Naive thymus-derived CD4-positive, alpha-beta T cell (primary cell): ENCODE measurements at regions not wholly inside any gene's neighbourhood (a gene's known extent, or its start where the extent isn't known, plus 50 kb on each side); places are given as distances from the start of the nearest gene placed in this dataset.

ENCODE experiments used
- ATAC-seq: fragments of 150-1000 bp; cut with Tn5 transposase; 2 replicates; pipeline ENCODE4 v1.10.0; 2021; ENCODE audit warnings: mild to moderate bottlenecking, moderate library complexity
- CTCF ChIA-PET: fragments of 350-600 bp; sonication (Branson Sonifier 250); formaldehyde crosslinking; loops from one replicate; lab custom pipeline; 2021; ENCODE audit warnings: antibody characterized with exemption; lab: Charles Lee
- POLR2A ChIA-PET: fragments of 350-600 bp; sonication (Branson Sonifier 250); formaldehyde crosslinking; loops from one replicate; lab custom pipeline; 2021; ENCODE audit warnings: antibody characterized with exemption, inconsistent platforms; lab: Charles Lee
- DNase-seq, 9 donors: peaks; one replicate each; pipeline versions ENCODE4 v3.0.0 to v3.0.0-alpha.2; 2020 to 2022; ENCODE audit warnings: mixed read lengths in 1 of 9
- H3K27ac ChIP-seq: one replicate; pipeline ENCODE4 v1.7.0; 2013; ENCODE audit warnings: mild to moderate bottlenecking, low read depth, low read length, moderate library complexity
- H3K27me3 ChIP-seq, 2 donors: one replicate each; pipeline ENCODE4 v1.7.0; 2013; ENCODE audit warnings: low read length in 2 of 2, mild to moderate bottlenecking in 2 of 2, moderate library complexity in 2 of 2; ENCODE audit not compliant: control insufficient read depth in 2 of 2, insufficient read depth in 2 of 2
- H3K36me3 ChIP-seq, 3 experiments: 1 replicate in 2 of 3; 2 replicates in 1 of 3; pipeline ENCODE4 v1.7.0; 2013; ENCODE audit warnings: low read length in 3 of 3, mild to moderate bottlenecking in 3 of 3, moderate library complexity in 1 of 3; ENCODE audit not compliant: insufficient read depth in 3 of 3, control insufficient read depth in 2 of 3
- H3K4me1 ChIP-seq, 2 donors: one replicate each; pipeline ENCODE4 v1.7.0; 2013; ENCODE audit warnings: low read length in 2 of 2, mild to moderate bottlenecking in 2 of 2, moderate library complexity in 1 of 2; ENCODE audit not compliant: control insufficient read depth in 2 of 2, insufficient read depth in 2 of 2
- H3K4me3 ChIP-seq: 2 replicates; pipeline ENCODE4 v1.7.0; 2013; ENCODE audit warnings: mild to moderate bottlenecking, low read length
- H3K9me3 ChIP-seq, 3 experiments: 1 replicate in 2 of 3; 2 replicates in 1 of 3; pipeline ENCODE4 v1.7.0; 2013; ENCODE audit warnings: low read length in 3 of 3; ENCODE audit not compliant: control insufficient read depth in 2 of 3
- H3K27ac Mint-ChIP-seq, 9 donors: one replicate each; pipeline ENCODE4 v1.8.0; 2020 to 2022; ENCODE audit warnings: mixed read lengths in 9 of 9, mild to moderate bottlenecking in 8 of 9, moderate library complexity in 5 of 9, inconsistent platforms in 2 of 9
- H3K27me3 Mint-ChIP-seq, 5 donors: one replicate each; pipeline ENCODE4 v1.8.0; 2021 to 2022; ENCODE audit warnings: mixed read lengths in 5 of 5, mild to moderate bottlenecking in 1 of 5
- H3K36me3 Mint-ChIP-seq, 5 donors: one replicate each; pipeline ENCODE4 v1.8.0; 2020 to 2022; ENCODE audit warnings: mixed read lengths in 5 of 5, mild to moderate bottlenecking in 3 of 5, inconsistent platforms in 1 of 5
- H3K4me1 Mint-ChIP-seq, 7 donors: one replicate each; pipeline ENCODE4 v1.8.0; 2020 to 2022; ENCODE audit warnings: mixed read lengths in 7 of 7, mild to moderate bottlenecking in 3 of 7, inconsistent platforms in 1 of 7
- H3K4me3 Mint-ChIP-seq, 10 donors: one replicate each; pipeline ENCODE4 v1.8.0; 2020 to 2022; ENCODE audit warnings: mild to moderate bottlenecking in 10 of 10, mixed read lengths in 10 of 10, moderate library complexity in 6 of 10, inconsistent platforms in 2 of 10
- H3K9me3 Mint-ChIP-seq, 11 donors: one replicate each; pipeline ENCODE4 v1.8.0; 2020 to 2022; ENCODE audit warnings: mixed read lengths in 11 of 11, mild to moderate bottlenecking in 4 of 11, inconsistent platforms in 1 of 11, moderate library complexity in 1 of 11
- intact Hi-C, 2 donors: fragments of 100-400 bp; cut with micrococcal nuclease; formaldehyde crosslinking; loops; one replicate each; pipeline ENCODE4 v1.15.1; 2023

DNA sequence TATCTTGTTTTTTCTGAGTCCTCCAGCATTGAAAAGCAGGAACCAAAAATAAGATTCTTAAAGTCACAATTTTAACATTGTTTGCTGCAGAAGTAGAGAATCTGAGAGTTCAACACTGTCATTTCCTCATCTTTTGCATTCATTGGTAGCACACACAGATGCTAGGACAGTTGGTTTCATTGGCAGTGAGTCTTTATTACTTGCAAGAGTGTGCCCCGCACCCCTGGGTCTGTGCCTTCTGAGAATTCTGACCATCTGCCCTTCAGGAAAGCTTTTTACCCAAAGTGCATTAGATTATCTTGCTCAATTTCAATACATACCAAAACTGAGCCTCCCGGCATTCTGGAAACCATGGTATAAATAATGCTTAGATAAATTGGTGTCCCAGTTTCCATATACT, 247.7 kb upstream of the SLITRK1 start:
- DNase-seq, result no peak
- no peaks in the 10 kb centered on the region for H3K9me3 ChIP-seq
- ATAC-seq, result no peak
- intact Hi-C loops, result loop anchor here in 1 of 2 donors (10.0 kb wide), 1 partner anchor 585 kb away; no protein-coding TSS in a partner anchor
- CTCF ChIA-PET, result no interaction called here
- H3K27me3 Mint-ChIP-seq, result no peaks in the 10 kb centered on the region
- H3K27ac Mint-ChIP-seq, result no peak overlapping the region
- POLR2A ChIA-PET, result no interaction called here
- no peaks in the 10 kb centered on the region for H3K27me3 ChIP-seq
- H3K36me3 Mint-ChIP-seq, result no peaks in the 10 kb centered on the region
- H3K27ac ChIP-seq, result no peak overlapping the region
- peaks cover 0 to 5% (median 0%) of the 10 kb centered on the region in 7 donors for H3K4me1 Mint-ChIP-seq
- no peaks in the 10 kb centered on the region for H3K36me3 ChIP-seq
- H3K4me3 Mint-ChIP-seq, result no peak overlapping the region
- peaks cover 0 to 4% (median 0%) of the 10 kb centered on the region in 11 donors for H3K9me3 Mint-ChIP-seq
- no peak overlapping the region for H3K4me3 ChIP-seq
- no peaks in the 10 kb centered on the region for H3K4me1 ChIP-seq

- H3K4me3 ChIP-seq, result no peak overlapping the region
- DNase-seq (no peak), ATAC-seq (peak; percentile 14)
- POLR2A ChIA-PET, result no interaction called here
- intact Hi-C loops, result no loop called here
- Mint-ChIP-seq H3K27me3 (no peaks in the 10 kb centered on the region), H3K4me3 (no peak overlapping the region), H3K36me3 (no peaks in the 10 kb centered on the region), H3K27ac (no peak overlapping the region), H3K9me3 (peaks cover 0 to 1% (median 0%) of the 10 kb centered on the region in 11 donors), H3K4me1 (peaks cover 0 to 5% (median 0%) of the 10 kb centered on the region in 7 donors)
- no peaks in the 10 kb centered on the region for H3K4me1 ChIP-seq
- no peaks in the 10 kb centered on the region for H3K27me3 ChIP-seq
- H3K27ac ChIP-seq, result no peak overlapping the region
- CTCF ChIA-PET, result no interaction called here
- no peaks in the 10 kb centered on the region for H3K36me3 ChIP-seq
- no peaks in the 10 kb centered on the region for H3K9me3 ChIP-seq
These were observed 245.4 kb upstream of the SLITRK1 start for GRCh38 chr13:84127597-84128128.

DNA sequence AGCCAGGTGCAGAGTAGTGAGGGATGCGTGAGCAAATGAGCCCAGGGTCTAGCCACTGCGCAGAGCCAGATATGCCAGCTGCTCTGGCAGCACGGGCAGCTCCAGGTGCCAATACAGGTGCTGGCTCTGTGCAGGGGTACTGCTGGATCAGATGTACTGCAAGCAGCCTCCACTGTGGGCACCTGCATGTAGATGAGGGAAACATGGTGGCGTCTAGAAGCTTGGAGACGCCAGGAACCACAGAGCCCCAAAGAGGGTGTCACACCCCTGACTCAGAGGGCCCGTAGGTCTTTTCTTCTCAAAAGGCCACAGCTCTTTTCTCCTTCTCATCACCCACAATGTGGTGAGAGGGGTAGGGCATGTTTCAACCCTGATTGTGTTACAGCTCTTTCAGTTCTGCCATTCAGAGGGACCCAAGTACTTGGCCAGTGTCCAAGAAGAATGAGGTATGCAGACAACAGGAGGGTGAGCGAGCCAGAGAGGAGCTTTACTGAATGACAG, 244.4 kb upstream of the SLITRK1 start:
- Histone ChIP-seq H3K4me1 (no peaks in the 10 kb centered on the region), H3K27me3 (no peaks in the 10 kb centered on the region), H3K27ac (no peak overlapping the region), H3K36me3 (no peaks in the 10 kb centered on the region), H3K4me3 (no peak overlapping the region), H3K9me3 (no peaks in the 10 kb centered on the region)
- Mint-ChIP-seq H3K36me3 (no peaks in the 10 kb centered on the region), H3K4me1 (peaks cover 0 to 5% (median 0%) of the 10 kb centered on the region in 7 donors), H3K4me3 (no peak overlapping the region), H3K9me3 (peaks cover 0 to 1% (median 0%) of the 10 kb centered on the region in 11 donors), H3K27ac (no peak overlapping the region), H3K27me3 (no peaks in the 10 kb centered on the region)
- ChIA-PET CTCF (no interaction called here), POLR2A (no interaction called here)
- intact Hi-C loops, result no loop called here
- no peak for DNase-seq
- ATAC-seq, result peak; percentile 57

DNA sequence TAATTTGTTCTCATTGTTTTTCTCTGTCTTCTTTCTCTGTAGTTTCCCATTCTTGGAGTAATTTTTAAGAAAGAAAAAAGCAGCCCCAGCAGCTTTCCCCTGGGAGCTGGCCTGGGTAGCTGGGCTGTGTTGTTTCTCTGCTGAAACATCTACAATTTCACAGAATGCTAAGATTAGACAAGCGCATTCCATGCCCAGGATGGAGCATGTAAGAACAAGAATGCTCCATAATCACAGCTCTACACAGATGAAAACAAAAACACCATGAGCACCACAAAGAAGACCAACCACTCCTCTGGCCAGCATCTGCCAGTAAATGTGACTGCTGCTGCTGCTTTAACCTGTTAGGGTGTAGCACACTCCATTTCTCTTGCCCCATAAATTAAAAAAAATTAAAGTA, 239.2 kb upstream of the SLITRK1 start:
- Mint-ChIP-seq H3K27ac (no peak overlapping the region), H3K4me3 (no peak overlapping the region), H3K4me1 (peaks cover 0 to 3% (median 0%) of the 10 kb centered on the region in 7 donors), H3K27me3 (peaks cover 0 to 4% (median 0%) of the 10 kb centered on the region in 5 donors), H3K36me3 (no peaks in the 10 kb centered on the region), H3K9me3 (no peaks in the 10 kb centered on the region)
- intact Hi-C loops, result no loop called here
- Histone ChIP-seq H3K27me3 (no peaks in the 10 kb centered on the region), H3K4me3 (no peak overlapping the region), H3K4me1 (no peaks in the 10 kb centered on the region), H3K9me3 (no peaks in the 10 kb centered on the region), H3K36me3 (no peaks in the 10 kb centered on the region), H3K27ac (no peak overlapping the region)
- CTCF ChIA-PET, result no interaction called here
- ATAC-seq (no peak), DNase-seq (no peak)
- POLR2A ChIA-PET, result no interaction called here

DNA sequence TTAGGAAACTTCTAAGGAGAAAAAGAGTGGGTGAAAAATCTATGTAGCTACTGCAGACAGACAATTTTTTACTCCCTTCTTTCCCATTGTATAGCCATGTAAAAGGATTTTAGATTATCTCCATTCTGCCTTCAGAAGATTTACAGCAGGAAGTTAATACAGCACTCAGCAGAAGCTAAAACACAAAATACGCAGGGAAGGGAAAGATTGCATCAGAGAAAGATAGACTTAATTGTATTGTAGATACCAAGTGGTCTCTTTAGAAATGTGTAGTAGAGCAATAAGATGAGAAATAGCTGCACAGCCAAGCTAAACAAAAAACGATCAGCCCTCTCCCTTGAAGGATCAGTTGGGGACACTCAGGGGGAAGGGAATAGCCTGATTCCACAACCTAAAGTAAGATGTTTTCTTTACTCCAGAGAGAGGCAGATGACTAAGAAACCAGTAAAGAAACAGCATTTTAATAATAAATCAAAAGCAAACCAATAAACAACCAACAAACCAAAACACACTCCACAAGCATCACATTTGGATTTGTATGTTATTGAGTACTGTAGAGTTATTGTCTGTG, 236.7 kb upstream of the SLITRK1 start:
- intact Hi-C loops, result no loop called here
- H3K4me3 ChIP-seq, result no peak overlapping the region
- ChIA-PET CTCF (no interaction called here), POLR2A (no interaction called here)
- Mint-ChIP-seq H3K27me3 (peaks cover 0 to 4% (median 0%) of the 10 kb centered on the region in 5 donors), H3K4me3 (no peak overlapping the region), H3K9me3 (peaks cover 0 to 2% (median 0%) of the 10 kb centered on the region in 11 donors), H3K4me1 (peaks cover 0 to 3% (median 0%) of the 10 kb centered on the region in 7 donors), H3K36me3 (no peaks in the 10 kb centered on the region), H3K27ac (no peak overlapping the region)
- H3K9me3 ChIP-seq, result no peaks in the 10 kb centered on the region
- H3K36me3 ChIP-seq, result no peaks in the 10 kb centered on the region
- no peaks in the 10 kb centered on the region for H3K27me3 ChIP-seq
- ATAC-seq (no peak), DNase-seq (no peak)
- H3K4me1 ChIP-seq, result no peaks in the 10 kb centered on the region
- H3K27ac ChIP-seq, result no peak overlapping the region

DNA sequence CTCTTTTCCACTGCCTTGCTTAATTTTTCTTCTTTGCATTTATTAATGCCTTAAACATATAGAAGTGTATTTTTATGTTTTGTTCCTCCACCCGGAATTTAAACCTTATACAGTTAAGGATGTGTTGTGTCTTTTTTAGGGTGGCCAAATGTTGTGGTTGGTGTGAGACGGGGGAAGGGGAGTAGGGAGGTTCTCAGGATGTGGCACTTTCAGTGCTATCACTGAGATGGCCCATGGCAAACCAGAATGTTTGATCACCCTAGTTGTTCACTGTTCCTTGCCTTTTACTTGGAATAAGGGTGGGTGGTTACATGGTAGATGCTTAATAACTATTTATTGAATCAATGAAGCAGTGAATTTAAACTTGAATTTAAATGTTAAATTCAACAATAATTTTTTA, 216.0 kb upstream of the SLITRK1 start:
- no peak for ATAC-seq
- Histone ChIP-seq H3K36me3 (no peaks in the 10 kb centered on the region), H3K27ac (no peak overlapping the region), H3K9me3 (no peaks in the 10 kb centered on the region), H3K4me1 (no peaks in the 10 kb centered on the region), H3K27me3 (no peaks in the 10 kb centered on the region), H3K4me3 (no peak overlapping the region)
- no peaks in the 10 kb centered on the region for H3K36me3 Mint-ChIP-seq
- intact Hi-C loops, result no loop called here
- no peak for DNase-seq
- H3K4me1 Mint-ChIP-seq, result peaks cover 0 to 4% (median 0%) of the 10 kb centered on the region in 7 donors
- CTCF ChIA-PET, result no interaction called here
- H3K27me3 Mint-ChIP-seq, result no peaks in the 10 kb centered on the region
- no peak overlapping the region for H3K4me3 Mint-ChIP-seq
- H3K27ac Mint-ChIP-seq, result no peak overlapping the region
- POLR2A ChIA-PET, result no interaction called here
- no peaks in the 10 kb centered on the region for H3K9me3 Mint-ChIP-seq

DNA sequence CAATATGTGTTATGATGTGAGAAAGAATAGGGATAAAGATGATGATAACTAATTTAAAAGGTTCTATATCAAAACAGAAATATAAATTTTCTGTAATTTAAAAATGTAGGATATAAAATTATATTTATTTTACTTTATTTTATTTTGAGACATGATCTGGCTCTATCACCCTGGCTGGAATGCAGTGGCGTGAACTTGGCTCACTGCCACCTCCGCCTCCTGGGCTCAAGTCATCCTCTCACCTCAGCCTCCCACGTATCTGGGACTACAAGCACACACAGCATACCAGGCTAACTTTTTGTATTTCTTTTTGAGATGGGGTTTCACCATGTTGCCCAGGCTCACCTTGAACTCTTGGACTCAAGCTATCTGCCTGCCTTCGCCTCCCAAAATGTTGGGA, 214.9 kb upstream of the SLITRK1 start:
- Histone ChIP-seq H3K27ac (no peak overlapping the region), H3K36me3 (no peaks in the 10 kb centered on the region), H3K4me1 (no peaks in the 10 kb centered on the region), H3K4me3 (no peak overlapping the region), H3K9me3 (no peaks in the 10 kb centered on the region), H3K27me3 (no peaks in the 10 kb centered on the region)
- intact Hi-C loops, result no loop called here
- Mint-ChIP-seq H3K4me1 (peaks cover 0 to 4% (median 0%) of the 10 kb centered on the region in 7 donors), H3K27me3 (no peaks in the 10 kb centered on the region), H3K27ac (no peak overlapping the region), H3K36me3 (no peaks in the 10 kb centered on the region), H3K4me3 (no peak overlapping the region), H3K9me3 (no peaks in the 10 kb centered on the region)
- CTCF ChIA-PET, result no interaction called here
- DNase-seq (no peak), ATAC-seq (no peak)
- POLR2A ChIA-PET, result no interaction called here
